ENCODE measurements at regions not wholly inside any gene's neighbourhood (a gene's known extent, or its start where the extent isn't known, plus 50 kb on each side); places are given as distances from the start of the nearest gene placed in this dataset.
A peak's percentile ranks its signal among the peaks of the same experiment; 100 is the strongest.

DNA sequence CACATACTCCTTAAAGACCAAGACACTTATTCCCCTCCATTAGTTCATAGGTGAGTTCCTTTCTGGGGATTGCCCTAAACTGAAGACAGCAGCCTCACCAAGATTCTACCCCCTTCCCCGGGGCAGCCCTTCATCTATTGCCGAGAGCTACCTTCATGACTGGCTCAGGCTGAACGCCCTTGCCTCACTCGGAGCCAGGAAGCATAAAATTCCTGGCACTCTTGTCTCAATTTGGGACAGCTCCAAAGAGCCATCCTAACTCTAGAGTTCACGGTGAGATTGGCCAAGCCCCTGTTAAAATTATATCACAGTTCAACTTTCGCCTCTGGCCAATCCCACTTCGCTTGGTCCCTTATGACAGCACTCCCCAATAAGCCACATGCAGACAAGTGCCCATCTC is 113.0 kb upstream of the PROX1 start:
- DNase-seq (ENCODE audit: low spot score) = no peak

DNA sequence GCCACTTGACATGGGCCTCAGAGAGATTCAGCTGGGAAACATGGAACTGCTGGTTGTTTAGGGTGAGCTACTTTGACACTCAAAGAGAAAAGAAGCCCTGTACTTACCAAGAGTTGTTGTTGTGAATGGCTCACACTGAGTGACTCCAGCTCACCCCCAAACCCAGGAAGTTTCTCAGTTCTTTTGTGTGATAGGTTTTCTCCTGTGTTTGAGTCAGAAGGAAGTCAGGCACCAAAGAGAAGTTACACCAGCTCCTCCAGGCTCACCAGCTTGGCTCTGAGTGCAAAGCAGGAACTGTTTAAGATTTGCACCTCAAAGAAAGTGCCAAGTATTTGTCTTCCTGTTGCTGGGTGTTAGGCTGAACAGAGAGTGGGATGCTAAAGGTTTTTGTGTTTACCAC is 111.2 kb upstream of the PROX1 start:
- DNase-seq (ENCODE audit: low spot score) = no peak

DNA sequence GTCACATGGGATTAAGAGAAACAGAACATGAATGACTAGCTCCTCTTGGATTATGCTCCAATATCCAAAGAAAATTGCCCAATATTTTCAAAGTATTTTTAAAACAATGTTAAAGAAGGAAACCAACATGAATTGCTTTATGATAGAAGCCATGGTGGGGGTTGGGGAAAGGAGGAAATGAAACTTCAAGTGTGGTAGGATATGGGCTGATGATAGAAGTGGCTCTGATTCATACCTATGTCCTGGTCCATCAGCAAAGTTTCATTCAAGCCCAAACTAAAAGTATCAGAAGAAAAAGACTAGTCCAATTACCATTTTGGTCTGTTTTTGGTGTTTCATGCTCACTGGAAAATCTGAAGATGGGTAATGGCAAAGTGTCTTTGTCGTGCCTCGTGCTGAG is 104.2 kb upstream of the PROX1 start:
- DNase-seq (ENCODE audit: low spot score) = no peak

DNA sequence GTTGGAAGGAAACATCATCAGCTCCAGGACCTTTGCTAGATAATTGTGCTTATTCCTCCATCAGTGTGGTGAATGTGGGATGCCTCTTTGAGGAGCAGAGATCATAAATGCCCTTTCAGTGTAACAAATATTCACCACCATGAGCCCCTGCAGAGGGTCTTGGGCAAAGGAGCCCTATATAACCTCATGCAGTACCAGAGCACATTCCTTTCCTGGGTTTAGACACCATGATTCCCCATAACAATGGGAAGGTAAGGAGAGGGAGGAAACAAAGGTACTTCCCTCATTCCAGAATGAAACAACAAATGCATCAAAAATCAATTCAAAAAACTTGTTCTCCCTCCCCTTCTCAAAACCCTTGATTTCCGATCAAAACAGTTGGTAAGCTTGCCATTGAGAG is 103.4 kb upstream of the PROX1 start:
- DNase-seq (ENCODE audit: low spot score) = no peak

DNA sequence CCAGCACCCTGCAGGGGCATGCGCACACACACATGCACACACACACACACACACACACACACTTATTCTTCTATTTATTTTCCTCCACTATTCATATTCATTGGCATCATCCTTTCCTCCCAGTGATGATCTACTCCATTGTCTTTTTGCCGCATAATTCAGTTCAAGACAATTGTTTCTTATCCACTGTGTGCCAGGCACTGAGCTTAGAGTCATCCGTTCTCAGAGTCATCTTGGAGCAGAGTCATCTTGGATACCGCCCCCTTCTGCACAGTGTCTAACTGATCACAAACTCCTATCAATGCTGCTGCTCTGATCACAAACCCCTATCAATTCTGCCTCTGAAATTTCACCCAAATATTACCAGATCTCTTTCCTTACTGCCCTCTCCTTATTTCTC is 102.8 kb upstream of the PROX1 start:
- DNase-seq (ENCODE audit: low spot score) = peak; percentile 80

DNA sequence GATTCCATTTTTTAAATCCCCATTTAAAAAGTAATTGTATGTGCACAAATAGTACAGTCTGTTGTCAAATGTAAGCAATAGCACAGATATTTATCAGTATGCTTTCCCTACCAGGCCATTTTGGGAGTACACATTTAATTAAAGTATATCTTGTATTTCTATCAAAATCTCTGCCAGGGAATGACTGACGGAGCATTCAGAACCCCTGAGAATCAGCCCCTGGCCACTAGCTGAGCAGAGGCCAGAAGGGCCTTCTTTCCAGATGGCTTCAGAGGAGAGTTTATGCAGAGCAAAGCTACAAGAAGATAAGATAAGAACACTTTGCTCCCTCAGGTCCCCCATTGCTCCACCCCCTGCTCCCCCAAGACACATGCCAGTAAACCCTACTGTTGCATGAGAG is 99.9 kb upstream of the PROX1 start:
- no peak for DNase-seq (ENCODE audit: low spot score)

DNA sequence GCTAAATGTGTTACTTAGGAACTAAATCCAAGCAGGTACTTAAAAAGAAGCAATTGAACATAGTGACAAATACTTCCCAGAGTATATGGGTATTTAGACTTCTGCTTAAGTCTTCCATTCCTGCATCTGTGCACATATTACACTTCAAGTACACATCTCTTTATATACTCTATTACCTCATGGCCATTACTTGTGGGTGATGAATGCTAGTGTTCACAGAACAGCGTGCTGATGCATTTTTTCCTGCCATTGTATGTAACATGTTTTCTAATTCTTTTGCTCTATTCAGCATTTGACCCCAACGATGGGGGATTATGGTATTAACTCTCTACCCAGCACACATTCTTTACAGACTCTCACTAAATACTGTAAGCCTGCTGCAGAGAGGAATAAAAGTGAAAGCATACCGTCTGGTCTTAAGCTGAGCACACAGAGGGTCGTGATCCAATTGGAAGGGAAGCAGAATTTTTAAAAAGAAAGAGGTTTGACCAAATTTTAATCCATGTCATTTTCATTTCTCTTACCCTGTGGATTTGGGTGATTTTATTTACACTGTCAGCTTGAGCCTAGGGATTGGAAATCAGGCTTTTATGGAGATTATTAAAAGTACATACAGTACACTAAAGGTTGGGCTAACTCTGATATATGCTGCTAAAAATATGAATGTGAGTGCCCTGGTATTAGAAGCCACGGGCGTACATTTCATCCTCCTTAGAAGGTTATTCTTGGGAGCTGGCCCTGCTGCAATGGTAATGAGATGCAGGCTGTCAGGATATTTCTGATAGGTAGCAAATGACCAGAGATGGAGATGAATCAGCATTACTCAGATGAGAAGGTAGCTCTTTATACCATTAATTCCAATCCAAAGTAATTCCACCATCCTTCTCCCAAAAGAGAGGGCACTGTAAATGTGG is 95.5 kb upstream of the PROX1 start:
- DNase-seq (ENCODE audit: low spot score) = no peak

DNA sequence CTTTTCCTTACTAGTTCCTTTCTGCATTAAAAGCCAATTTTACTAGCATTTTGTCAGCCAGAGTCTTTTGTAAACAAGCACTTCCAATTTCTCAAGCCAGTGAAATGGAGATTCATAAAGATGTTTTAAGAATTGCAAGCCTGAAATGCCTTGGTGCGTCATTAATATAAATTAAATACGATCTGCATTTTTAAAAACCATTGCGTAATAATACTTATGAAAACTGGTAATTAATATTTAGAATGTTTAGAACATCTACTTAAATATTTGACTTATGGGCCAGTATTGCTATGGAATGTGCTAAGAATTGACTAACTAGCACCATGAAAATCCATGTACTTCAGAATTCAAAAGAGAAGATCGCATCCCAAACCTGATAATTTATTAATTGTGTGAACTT is 89.1 kb upstream of the PROX1 start:
- no peak for DNase-seq (ENCODE audit: low spot score)

DNA sequence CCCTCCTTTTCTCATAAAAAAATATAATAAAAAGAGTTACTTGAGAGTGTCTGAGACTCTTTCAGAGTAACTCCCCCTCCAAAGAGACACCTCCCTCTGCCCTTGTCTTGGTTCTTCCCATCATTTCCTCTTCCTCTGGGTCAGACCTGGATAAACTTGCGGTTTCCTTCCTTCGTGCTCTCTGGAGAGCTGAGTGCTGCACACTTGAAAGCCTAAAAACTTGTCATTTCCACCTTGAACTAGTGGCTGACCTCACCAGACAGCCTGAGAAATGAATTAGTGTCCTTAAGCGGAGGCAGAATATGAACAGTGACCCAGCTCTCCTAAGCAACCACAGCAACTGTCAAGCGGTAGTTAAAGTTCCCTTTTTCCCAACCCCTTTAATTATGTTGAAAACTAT is 88.4 kb upstream of the PROX1 start:
- DNase-seq (ENCODE audit: low spot score) = no peak

DNA sequence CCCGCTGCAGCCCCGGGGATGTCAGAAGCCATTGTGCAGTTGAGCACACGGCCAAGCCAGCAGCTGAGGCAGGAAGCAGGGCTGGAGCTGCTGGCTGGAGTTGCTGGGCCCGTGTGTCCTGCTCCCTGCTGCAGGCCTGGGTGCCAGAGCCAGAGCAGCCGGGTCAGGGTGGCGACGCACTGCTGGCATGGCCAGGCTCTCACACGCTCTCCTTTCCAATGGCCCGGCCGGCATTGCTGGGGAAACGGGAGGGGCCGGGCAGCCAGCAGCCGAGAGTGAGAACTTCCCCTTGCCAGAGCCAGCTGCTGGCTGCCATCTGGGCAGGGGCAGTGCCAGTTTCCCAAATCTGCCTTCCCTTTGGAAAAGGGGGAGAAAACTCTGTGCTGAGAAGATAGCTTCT is 82.4 kb upstream of the PROX1 start:
- peak; percentile 80 for DNase-seq (ENCODE audit: low spot score)

DNA sequence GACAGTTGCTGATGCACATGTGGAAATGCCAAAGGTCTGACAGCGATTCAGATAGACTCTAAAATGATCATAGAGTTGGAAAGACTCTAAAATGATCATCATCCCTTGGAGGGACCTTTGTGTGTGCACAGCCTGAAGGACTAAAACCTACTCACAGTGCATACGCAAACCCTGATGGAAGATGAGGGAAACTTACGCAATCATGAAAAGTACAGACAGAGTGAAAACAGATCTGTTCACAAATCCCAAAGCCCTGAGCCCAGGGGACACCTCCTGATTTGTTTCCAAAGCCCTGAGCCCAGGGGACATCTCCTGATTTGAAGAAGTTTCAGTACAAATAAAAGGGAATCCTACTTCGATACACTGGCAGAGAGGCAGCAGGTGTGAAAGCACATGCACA is 79.3 kb upstream of the PROX1 start:
- DNase-seq (ENCODE audit: low spot score) = no peak

DNA sequence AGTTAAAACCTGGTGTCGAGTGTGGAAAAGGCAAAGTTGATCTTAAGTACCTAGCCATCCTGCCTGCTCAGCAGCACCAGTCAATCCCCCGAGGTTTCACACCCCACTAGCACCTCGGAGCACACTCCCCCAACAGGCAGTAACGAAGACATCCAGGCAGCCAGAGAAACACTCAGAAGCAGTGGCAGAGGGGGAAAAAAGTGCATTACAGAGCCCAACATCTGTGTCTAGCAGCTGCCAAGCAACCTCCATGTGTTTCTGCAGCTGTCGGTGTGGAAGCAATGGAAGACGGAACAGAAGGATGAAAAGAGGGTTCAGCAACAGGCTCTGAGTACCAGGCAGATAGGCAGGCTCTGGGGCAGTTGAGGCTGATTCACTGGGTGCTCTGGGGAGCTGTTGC is 73.4 kb upstream of the PROX1 start:
- DNase-seq (ENCODE audit: low spot score) = no peak

DNA sequence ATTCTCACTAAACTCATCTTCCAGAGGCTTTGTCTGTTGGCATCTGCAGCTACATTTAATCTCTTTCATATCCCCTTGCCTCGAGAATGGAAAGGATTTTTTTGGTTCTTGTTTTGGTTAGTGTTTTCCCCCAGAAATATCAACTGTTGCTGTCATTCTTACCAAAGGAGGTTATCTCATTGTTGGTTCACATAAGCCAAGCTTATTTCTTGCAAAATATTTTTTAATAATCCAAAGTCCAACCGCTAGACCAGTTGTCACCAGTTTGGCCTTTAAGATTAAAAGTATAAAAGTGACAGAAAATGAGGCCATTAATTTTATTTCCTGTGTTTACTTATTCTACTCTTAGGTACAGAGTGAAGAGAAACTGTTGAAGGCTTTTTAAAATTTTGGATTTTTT is 66.5 kb upstream of the PROX1 start:
- DNase-seq (ENCODE audit: low spot score) = no peak

DNA sequence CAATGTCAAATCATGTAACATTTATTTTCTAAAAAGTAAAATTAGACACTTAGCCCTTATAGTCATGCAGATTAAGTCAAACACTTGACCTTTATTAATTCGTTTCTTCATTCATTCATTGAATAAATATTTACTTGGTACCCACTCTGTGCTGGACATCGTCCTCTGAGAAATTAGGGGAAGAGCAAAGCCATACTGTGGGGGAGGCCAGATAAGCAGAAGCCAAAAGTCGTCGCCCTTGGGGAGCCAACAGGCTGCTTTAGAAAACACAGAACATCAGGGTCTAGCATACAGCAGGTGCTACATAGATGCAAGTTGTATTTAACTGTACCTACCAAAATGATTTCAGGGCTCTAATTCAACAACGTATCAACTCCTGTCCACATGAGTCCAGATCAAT is 66.1 kb upstream of the PROX1 start:
- DNase-seq (ENCODE audit: low spot score) = no peak

DNA sequence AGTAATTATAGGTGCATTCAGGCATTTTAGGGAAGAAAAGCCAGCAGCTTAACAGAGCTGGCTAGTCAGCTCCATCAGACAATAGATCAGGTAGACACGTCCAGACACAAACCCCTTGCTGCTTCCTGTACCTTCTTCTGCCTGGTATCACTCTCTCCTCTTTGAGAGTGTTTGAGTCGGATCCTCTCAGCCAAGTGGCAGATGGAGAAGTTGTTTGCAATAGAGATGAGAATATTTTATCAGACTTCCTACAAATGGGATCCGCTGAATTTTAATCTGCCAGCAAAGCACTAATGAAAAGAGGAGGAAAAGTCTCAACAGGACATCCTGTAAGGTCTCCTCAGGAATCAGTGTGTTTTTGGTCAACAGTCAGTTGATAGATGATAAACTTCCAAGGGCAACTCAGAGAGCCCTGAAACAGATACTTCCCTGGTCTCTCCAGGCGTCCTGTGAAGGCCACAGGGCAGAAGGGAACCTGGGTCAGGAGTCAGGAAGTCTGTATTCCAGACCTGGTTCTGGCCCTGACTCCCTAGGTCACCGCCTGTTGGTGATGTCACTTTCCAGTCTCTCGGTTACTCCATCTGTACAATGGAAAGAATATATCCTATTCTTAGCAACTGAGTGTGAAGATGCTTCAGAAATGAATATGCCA is 62.1 kb upstream of the PROX1 start:
- DNase-seq (ENCODE audit: low spot score) = no peak

DNA sequence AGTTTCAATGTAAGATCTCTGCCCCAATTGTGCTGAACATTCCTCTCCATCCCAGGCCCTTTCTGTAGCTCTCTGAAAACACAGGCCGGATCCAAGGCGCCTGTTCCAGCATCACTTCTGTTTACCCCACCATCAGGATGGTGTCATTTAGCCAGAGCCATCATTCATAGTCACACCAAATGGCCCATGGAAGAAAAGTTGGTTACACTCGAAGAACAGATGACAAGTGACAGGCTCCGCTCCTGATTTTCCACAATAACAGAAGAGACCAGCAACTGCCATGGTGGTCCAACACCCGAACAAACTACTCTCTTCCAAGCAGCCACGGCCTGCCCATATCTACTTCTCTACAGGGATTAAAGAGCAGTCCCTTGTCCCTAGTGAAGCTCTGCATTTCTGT is 59.9 kb upstream of the PROX1 start:
- no peak for DNase-seq (ENCODE audit: low spot score)

DNA sequence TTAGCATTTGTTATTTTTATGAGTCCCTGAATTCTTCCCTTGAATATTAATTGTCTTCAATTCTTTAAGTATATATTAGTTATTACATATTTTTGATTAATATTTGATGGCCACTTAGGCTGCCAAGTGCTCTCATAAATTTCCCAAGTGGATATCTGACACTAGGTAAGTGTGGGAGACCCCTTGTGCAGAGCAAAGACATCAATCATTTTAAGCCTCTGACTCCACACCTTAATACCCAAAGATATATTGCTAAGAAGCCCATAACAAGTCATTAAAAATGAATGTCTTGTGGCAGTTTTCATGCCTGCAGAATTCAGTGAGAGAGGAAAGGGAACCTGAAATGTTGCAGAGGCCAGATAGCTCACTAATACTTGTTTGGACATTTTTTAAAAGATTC is 58.4 kb upstream of the PROX1 start:
- no peak for DNase-seq (ENCODE audit: low spot score)

DNA sequence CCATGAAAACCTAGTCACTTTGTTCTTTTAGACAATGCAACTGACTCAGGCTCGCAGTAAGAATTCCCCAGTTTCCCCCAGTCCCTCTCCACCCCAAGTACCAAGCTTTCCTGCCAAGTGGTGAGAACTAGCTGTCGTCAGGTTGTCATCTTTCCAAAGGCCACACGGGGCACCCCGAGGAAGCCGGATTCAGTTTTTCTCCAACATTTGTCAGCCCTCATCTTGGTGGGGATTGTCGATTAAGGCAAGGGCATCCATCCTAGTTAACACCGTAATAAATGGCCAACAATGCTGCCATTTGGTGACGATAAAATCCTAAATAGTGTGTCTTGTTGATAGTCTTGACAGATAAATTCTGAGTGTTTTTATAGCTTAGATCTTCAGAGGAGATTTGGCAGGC is 55.9 kb upstream of the PROX1 start:
- no peak for DNase-seq (ENCODE audit: low spot score)

DNA sequence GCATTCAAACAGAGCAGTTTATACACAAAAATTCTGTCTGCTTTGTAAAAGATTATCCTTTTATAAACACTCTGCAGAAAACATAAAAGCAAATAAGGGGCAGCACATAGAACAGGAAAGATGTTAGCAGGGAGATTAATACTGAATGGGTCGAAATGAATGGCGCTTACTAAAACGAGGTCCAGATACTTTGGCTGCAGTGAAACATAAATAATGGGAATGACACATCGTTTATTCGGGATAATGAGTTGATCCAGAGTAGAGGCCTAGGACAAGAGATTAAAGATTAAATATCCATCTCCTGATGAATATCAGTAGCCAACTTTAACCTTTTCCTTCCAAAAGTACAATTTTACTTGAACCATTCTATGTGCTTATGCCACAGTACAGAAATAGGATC is 54.4 kb upstream of the PROX1 start:
- no peak for DNase-seq (ENCODE audit: low spot score)

DNA sequence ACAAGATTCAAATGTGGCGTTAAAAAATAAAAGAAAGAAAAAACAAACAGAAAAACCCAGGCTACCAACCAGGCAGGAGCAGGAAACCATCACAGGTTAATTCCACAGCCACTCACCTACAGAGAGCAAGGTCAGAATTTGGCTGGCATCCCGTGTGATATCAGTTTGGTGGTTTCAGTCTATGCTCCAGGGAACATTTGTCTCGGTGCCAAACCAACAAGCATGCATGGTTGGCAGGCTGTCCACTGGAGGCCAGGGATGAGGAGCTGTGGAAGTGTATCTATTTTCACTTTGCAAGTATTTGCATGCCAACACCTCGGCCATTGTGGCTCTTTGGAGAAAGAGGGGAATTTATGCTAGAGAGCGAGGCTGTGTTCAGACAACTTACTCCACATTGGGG is 53.1 kb upstream of the PROX1 start:
- DNase-seq (ENCODE audit: low spot score) = no peak

DNA sequence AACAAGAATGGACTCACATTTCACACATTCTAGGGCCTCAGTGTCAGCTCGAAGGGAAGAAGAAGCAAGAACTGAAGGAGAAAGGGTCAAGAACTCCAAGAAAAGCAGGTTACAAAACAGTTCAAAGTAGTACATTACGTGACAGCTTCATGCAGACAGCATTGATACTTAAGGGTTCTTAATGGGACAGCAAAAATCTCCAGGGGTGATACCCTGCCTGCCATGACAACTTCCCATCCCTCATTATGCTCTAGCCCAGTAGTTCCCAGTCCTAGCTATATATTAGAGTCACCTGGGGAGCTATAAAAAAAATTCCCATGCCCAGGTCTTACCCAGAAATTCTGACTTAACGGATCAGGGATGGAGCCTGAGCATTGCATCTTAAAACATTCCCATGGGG is 51.2 kb upstream of the PROX1 start:
- DNase-seq (ENCODE audit: low spot score) = no peak
